Left forelimb (tissue), 1 donor: ENCODE measurements at regions not wholly inside any gene's neighbourhood (a gene's known extent, or its start where the extent isn't known, plus 50 kb on each side); places are given as distances from the start of the nearest gene placed in this dataset.

Experiments used
- DNase-seq: peaks from one replicate; pipeline ENCODE4 v3.0.0-alpha.2; 2018; ENCODE audit warnings: low spot score

GRCh38 chr18:77658299-77658662, 408.6 kb downstream of the GALR1 start:
- DNase-seq: no peak

- no peak for DNase-seq
These were observed 409.3 kb downstream of the GALR1 start for GRCh38 chr18:77658751-77659448.

GRCh38 chr18:77666613-77667012, 417.0 kb downstream of the GALR1 start:
- no peak for DNase-seq

- no peak for DNase-seq
These were observed 418.6 kb downstream of the GALR1 start for GRCh38 chr18:77668219-77668618.

GRCh38 chr18:77669331-77669730, 419.7 kb downstream of the GALR1 start:
- DNase-seq: no peak

GRCh38 chr18:77671456-77672167, 422.0 kb downstream of the GALR1 start:
- DNase-seq: no peak

- DNase-seq: no peak
These were observed 427.3 kb downstream of the GALR1 start for GRCh38 chr18:77676910-77677309.

GRCh38 chr18:77677536-77677935, 427.9 kb downstream of the GALR1 start:
- DNase-seq: no peak

GRCh38 chr18:77679869-77680268, 430.2 kb downstream of the GALR1 start:
- no peak for DNase-seq

GRCh38 chr18:77700051-77700450, 450.4 kb downstream of the GALR1 start:
- no peak for DNase-seq

- no peak for DNase-seq
These were observed 452.3 kb downstream of the GALR1 start for GRCh38 chr18:77701977-77702376.

- no peak for DNase-seq
These were observed 453.0 kb downstream of the GALR1 start for GRCh38 chr18:77702686-77703085.

GRCh38 chr18:77705301-77705700, 455.7 kb downstream of the GALR1 start:
- no peak for DNase-seq

GRCh38 chr18:77708826-77709506, 459.3 kb downstream of the GALR1 start:
- DNase-seq: no peak

- DNase-seq: no peak
These were observed 461.4 kb downstream of the GALR1 start for GRCh38 chr18:77711096-77711495.

- no peak for DNase-seq
These were observed 465.1 kb downstream of the GALR1 start for GRCh38 chr18:77714716-77715115.

- DNase-seq: no peak
These were observed 466.6 kb downstream of the GALR1 start for GRCh38 chr18:77716282-77716681.

GRCh38 chr18:77733292-77733903, 483.8 kb downstream of the GALR1 start:
- DNase-seq: no peak

- no peak for DNase-seq
These were observed 487.2 kb downstream of the GALR1 start for GRCh38 chr18:77736842-77737241.

- DNase-seq: no peak
These were observed 487.8 kb downstream of the GALR1 start for GRCh38 chr18:77737405-77737804.

- no peak for DNase-seq
These were observed 499.4 kb downstream of the GALR1 start for GRCh38 chr18:77749089-77749488.

- no peak for DNase-seq
These were observed 500.4 kb downstream of the GALR1 start for GRCh38 chr18:77750006-77750405.
